ENCODE measurements at regions not wholly inside any gene's neighbourhood (a gene's known extent, or its start where the extent isn't known, plus 50 kb on each side); places are given as distances from the start of the nearest gene placed in this dataset.

DNA sequence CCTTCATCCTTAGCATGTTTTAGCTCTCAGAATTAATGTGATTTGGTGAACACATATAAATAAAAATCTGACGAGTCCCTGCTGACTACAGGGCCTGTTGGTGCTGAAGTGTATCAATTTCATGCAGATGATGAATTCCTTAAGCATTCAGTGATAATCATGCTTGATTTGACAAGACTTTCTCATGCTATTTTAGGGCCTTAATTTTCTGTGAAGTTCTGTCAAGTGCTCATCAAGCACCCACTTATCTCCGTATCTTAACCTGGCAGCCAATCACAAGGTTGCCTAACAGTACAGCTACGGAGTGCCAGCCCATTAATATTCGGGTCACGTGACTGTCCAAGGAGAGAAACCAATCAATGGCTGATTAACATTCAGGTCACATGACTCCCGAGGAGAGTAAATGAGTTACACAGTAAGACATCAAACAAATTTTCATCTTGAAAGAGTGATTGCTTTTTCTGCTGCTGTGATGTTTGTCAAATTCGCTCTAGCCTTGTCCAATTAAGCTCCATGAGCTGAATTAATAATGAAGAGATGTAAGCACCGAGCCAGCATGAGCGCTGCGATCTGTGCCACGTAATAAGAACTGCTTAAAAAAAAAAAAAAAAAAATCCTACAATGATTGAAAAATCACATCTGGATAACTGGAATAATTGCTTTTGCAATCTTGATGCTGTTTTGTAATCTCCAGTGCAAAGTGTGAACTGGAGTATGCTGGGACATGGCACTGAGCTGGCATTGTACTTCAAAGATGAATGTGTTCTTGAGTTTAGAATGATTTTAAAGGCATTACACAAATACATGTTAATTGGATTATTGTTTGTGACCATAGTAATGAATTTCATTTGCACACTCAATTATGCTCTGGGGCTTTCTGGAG is 104.3 kb upstream of the SPATA31D4 start:
- H3K36me3 ChIP-seq (ENCODE audit: insufficient read depth, low read length) = no peaks in the 10 kb centered on the region
- no peaks in the 10 kb centered on the region for H3K4me1 ChIP-seq (ENCODE audit: insufficient read depth, low read length)
- DNase-seq (no peak), ATAC-seq (ENCODE audit: poor library complexity) (no peak)
- no peaks in the 10 kb centered on the region for H3K36me3 Mint-ChIP-seq (ENCODE audit: low read depth)
- no peaks in the 10 kb centered on the region for H3K27me3 ChIP-seq (ENCODE audit: control insufficient read depth in 1 of 2, insufficient read depth in 2 of 2, low read length in 2 of 2)
- no peaks in the 10 kb centered on the region for H3K4me1 Mint-ChIP-seq (ENCODE audit: low read depth)
- peaks cover 0 to 8% of the 10 kb centered on the region in 2 experiments for H3K9me3 ChIP-seq (ENCODE audit: control insufficient read depth in 1 of 2, insufficient read depth in 1 of 2, low read length in 2 of 2)
- POLR2A ChIA-PET = interaction anchor here (0.6 kb wide), 1 partner anchor 776 kb away, joined by 3 read pairs; no protein-coding TSS in a partner anchor
- TF ChIP-seq, protein P1, sequence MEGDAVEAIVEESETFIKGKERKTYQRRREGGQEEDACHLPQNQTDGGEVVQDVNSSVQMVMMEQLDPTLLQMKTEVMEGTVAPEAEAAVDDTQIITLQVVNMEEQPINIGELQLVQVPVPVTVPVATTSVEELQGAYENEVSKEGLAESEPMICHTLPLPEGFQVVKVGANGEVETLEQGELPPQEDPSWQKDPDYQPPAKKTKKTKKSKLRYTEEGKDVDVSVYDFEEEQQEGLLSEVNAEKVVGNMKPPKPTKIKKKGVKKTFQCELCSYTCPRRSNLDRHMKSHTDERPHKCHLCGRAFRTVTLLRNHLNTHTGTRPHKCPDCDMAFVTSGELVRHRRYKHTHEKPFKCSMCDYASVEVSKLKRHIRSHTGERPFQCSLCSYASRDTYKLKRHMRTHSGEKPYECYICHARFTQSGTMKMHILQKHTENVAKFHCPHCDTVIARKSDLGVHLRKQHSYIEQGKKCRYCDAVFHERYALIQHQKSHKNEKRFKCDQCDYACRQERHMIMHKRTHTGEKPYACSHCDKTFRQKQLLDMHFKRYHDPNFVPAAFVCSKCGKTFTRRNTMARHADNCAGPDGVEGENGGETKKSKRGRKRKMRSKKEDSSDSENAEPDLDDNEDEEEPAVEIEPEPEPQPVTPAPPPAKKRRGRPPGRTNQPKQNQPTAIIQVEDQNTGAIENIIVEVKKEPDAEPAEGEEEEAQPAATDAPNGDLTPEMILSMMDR (IDR thresholded peaks at IDR 0.05) = no peak
- intact Hi-C loops (cut with DNase I, micrococcal nuclease) = no loop called here
- no peaks in the 10 kb centered on the region for H3K9me3 Mint-ChIP-seq
- no peak overlapping the region for H3K4me3 Mint-ChIP-seq
- H3K27me3 Mint-ChIP-seq = no peaks in the 10 kb centered on the region
- no peak overlapping the region for H3K4me3 ChIP-seq (ENCODE audit: low read length)
- CTCF ChIA-PET = no interaction called here
- no peak overlapping the region for H3K27ac Mint-ChIP-seq
- H3K27ac ChIP-seq (ENCODE audit: low read depth in 1 of 2, low read length in 2 of 2) = no peak overlapping the region

DNA sequence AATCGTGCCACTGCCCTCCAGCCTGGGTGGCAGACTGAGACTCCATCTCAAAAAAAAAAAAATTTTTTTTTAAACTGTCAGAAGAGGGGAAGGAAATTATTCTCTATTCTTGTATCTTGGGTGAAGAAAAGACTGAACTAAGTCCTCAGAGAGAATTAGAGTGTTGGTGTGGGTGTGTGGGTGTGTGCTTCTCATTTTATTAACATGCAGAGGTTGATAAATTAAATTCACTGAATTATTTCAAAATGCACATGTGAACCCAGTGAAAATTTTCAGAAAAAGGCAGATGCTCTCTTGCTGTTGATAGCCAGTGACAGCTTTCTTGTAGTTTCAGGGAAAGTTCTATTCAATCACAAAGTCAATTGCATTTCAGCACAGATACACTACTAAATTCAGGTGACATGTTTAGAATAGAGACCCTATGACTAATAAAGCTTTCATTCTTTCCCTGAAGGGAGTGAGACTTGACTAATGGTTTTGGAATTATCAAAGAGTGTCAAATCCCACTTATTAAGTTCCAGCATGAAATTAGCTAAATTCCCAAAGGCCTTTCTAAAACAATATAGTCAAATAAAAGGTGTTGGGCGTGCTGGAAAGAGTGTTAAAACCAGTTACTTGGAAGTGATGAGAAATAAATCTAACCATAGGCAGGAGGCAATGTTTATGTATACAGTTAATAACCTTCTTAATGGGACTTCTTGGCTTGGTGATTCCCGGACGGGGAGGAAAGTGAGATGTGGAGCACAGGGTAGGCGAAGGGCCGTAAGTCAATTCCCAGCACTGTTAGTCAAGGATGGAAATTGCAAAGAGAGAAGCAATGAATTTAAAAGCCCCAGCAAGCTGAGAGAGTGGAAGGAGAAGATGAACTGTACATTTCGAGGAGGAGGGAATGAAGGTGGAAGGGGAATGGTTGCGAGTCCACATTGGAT is 103.2 kb upstream of the SPATA31D4 start:
- Mint-ChIP-seq H3K27me3 (no peaks in the 10 kb centered on the region), H3K4me3 (no peak overlapping the region), H3K27ac (no peak overlapping the region), H3K36me3 (ENCODE audit: low read depth) (no peaks in the 10 kb centered on the region), H3K4me1 (ENCODE audit: low read depth) (no peaks in the 10 kb centered on the region), H3K9me3 (no peaks in the 10 kb centered on the region)
- Histone ChIP-seq H3K4me3 (ENCODE audit: low read length) (no peak overlapping the region), H3K27me3 (ENCODE audit: control insufficient read depth in 1 of 2, insufficient read depth in 2 of 2, low read length in 2 of 2) (no peaks in the 10 kb centered on the region), H3K4me1 (ENCODE audit: insufficient read depth, low read length) (no peaks in the 10 kb centered on the region), H3K27ac (ENCODE audit: low read depth in 1 of 2, low read length in 2 of 2) (no peak overlapping the region), H3K9me3 (ENCODE audit: control insufficient read depth in 1 of 2, insufficient read depth in 1 of 2, low read length in 2 of 2) (peaks cover 0 to 8% of the 10 kb centered on the region in 2 experiments), H3K36me3 (ENCODE audit: insufficient read depth, low read length) (no peaks in the 10 kb centered on the region)
- intact Hi-C loops (cut with DNase I, micrococcal nuclease) = no loop called here
- ChIA-PET POLR2A (interaction anchor here (0.6 kb wide), 1 partner anchor 774 kb away, joined by 3 read pairs; no protein-coding TSS in a partner anchor), CTCF (no interaction called here)
- TF ChIP-seq, protein P1 (IDR thresholded peaks at IDR 0.05) = no peak
- no peak for DNase-seq
- ATAC-seq (ENCODE audit: poor library complexity) = no peak

DNA sequence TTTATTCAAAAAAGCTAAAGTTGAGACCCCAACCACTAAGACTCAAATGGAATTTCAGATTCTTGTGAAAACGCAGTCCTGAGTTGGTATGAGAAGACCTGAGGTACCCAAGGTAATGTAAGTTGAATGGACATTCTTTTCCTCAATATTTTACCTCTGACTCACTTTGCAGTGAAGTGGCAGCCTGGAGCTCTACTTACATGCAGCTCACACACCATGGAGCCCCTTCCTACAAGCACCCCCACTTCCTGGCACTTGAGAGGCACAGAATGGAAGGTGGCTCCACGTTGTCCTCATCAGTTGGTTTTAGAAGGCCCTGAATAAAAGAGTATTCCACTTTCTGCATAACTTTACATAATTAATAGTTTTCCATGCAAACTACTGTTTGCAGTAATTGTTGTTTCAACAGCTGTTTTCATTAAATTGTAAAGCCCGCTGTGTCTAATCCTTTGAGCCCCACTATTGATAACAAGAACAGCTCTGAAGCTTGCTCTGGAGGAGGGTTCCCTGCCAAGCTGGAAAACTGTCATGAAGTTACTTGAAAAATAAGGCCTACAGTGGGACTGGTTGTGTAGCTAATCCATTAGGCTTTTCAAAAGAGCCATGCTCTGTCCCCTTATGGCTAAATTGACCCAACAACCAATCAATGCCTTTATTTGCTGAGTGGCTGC is 102.2 kb upstream of the SPATA31D4 start:
- Mint-ChIP-seq H3K9me3 (no peaks in the 10 kb centered on the region), H3K36me3 (ENCODE audit: low read depth) (no peaks in the 10 kb centered on the region), H3K4me1 (ENCODE audit: low read depth) (no peaks in the 10 kb centered on the region), H3K27me3 (no peaks in the 10 kb centered on the region), H3K4me3 (no peak overlapping the region), H3K27ac (no peak overlapping the region)
- Histone ChIP-seq H3K9me3 (ENCODE audit: control insufficient read depth in 1 of 2, insufficient read depth in 1 of 2, low read length in 2 of 2) (peaks cover 0 to 8% of the 10 kb centered on the region in 2 experiments), H3K36me3 (ENCODE audit: insufficient read depth, low read length) (no peaks in the 10 kb centered on the region), H3K4me1 (ENCODE audit: insufficient read depth, low read length) (no peaks in the 10 kb centered on the region), H3K27me3 (ENCODE audit: control insufficient read depth in 1 of 2, insufficient read depth in 2 of 2, low read length in 2 of 2) (no peaks in the 10 kb centered on the region), H3K27ac (ENCODE audit: low read depth in 1 of 2, low read length in 2 of 2) (no peak overlapping the region), H3K4me3 (ENCODE audit: low read length) (no peak overlapping the region)
- DNase-seq (no peak), ATAC-seq (ENCODE audit: poor library complexity) (no peak)
- POLR2A ChIA-PET = no interaction called here
- TF ChIP-seq, protein P1 (IDR thresholded peaks at IDR 0.05) = no peak
- intact Hi-C loops (cut with DNase I, micrococcal nuclease) = no loop called here
- CTCF ChIA-PET = no interaction called here

Measured in CD4-positive, alpha-beta T cell (primary cell).